Rectal smooth muscle tissue (tissue), 1 donor: ENCODE measurements at regions not wholly inside any gene's neighbourhood (a gene's known extent, or its start where the extent isn't known, plus 50 kb on each side); places are given as distances from the start of the nearest gene placed in this dataset.

Source experiments
- H3K27ac ChIP-seq: one replicate; pipeline ENCODE4 v1.7.0; 2013; ENCODE audit warnings: low read depth, low read length, inconsistent platforms
- H3K27me3 ChIP-seq: one replicate; pipeline ENCODE4 v1.7.0; 2013; ENCODE audit warnings: low read length; ENCODE audit not compliant: control insufficient read depth, insufficient read depth
- H3K36me3 ChIP-seq: one replicate; pipeline ENCODE4 v1.7.0; 2013; ENCODE audit warnings: low read length; ENCODE audit not compliant: control insufficient read depth, insufficient read depth
- H3K4me1 ChIP-seq: one replicate; pipeline ENCODE4 v1.7.0; 2013; ENCODE audit warnings: low read length; ENCODE audit not compliant: control insufficient read depth, insufficient read depth
- H3K4me3 ChIP-seq: one replicate; pipeline ENCODE4 v1.7.0; 2013; ENCODE audit warnings: low read length
- H3K9ac ChIP-seq: one replicate; pipeline ENCODE4 v1.7.0; 2013; ENCODE audit warnings: low read length

GRCh38 chr20:40813029-40813431 is 124.0 kb upstream of the MAFB start:
- no peaks in the 10 kb centered on the region for H3K27me3 ChIP-seq
- no peak overlapping the region for H3K4me3 ChIP-seq
- no peak overlapping the region for H3K9ac ChIP-seq
- H3K27ac ChIP-seq = no peak overlapping the region
- no peaks in the 10 kb centered on the region for H3K36me3 ChIP-seq
- no peaks in the 10 kb centered on the region for H3K4me1 ChIP-seq

- Histone ChIP-seq H3K36me3 (no peaks in the 10 kb centered on the region), H3K27ac (no peak overlapping the region), H3K27me3 (no peaks in the 10 kb centered on the region), H3K4me1 (no peaks in the 10 kb centered on the region), H3K9ac (no peak overlapping the region), H3K4me3 (no peak overlapping the region)
Measured at GRCh38 chr20:40813708-40814630, 124.9 kb upstream of the MAFB start.

- H3K4me1 ChIP-seq = no peaks in the 10 kb centered on the region
- H3K27ac ChIP-seq = no peak overlapping the region
- H3K27me3 ChIP-seq = no peaks in the 10 kb centered on the region
- H3K9ac ChIP-seq = no peak overlapping the region
- H3K4me3 ChIP-seq = no peak overlapping the region
- no peaks in the 10 kb centered on the region for H3K36me3 ChIP-seq
Measured at GRCh38 chr20:40814631-40814960, 125.6 kb upstream of the MAFB start.

GRCh38 chr20:40815156-40816038 is 126.4 kb upstream of the MAFB start:
- no peak overlapping the region for H3K9ac ChIP-seq
- H3K36me3 ChIP-seq = no peaks in the 10 kb centered on the region
- H3K4me1 ChIP-seq = no peaks in the 10 kb centered on the region
- H3K27me3 ChIP-seq = no peaks in the 10 kb centered on the region
- no peak overlapping the region for H3K27ac ChIP-seq
- H3K4me3 ChIP-seq = no peak overlapping the region

GRCh38 chr20:40816039-40816352 is 127.0 kb upstream of the MAFB start:
- no peak overlapping the region for H3K4me3 ChIP-seq
- no peaks in the 10 kb centered on the region for H3K4me1 ChIP-seq
- H3K36me3 ChIP-seq = no peaks in the 10 kb centered on the region
- H3K27ac ChIP-seq = no peak overlapping the region
- no peak overlapping the region for H3K9ac ChIP-seq
- H3K27me3 ChIP-seq = no peaks in the 10 kb centered on the region

GRCh38 chr20:40821429-40821828 is 132.4 kb upstream of the MAFB start:
- H3K4me3 ChIP-seq = no peak overlapping the region
- H3K36me3 ChIP-seq = no peaks in the 10 kb centered on the region
- no peak overlapping the region for H3K27ac ChIP-seq
- no peaks in the 10 kb centered on the region for H3K27me3 ChIP-seq
- no peaks in the 10 kb centered on the region for H3K4me1 ChIP-seq
- no peak overlapping the region for H3K9ac ChIP-seq

GRCh38 chr20:40826699-40827098 is 137.7 kb upstream of the MAFB start:
- Histone ChIP-seq H3K4me1 (no peaks in the 10 kb centered on the region), H3K4me3 (no peak overlapping the region), H3K9ac (no peak overlapping the region), H3K27me3 (no peaks in the 10 kb centered on the region), H3K36me3 (no peaks in the 10 kb centered on the region), H3K27ac (no peak overlapping the region)

- no peak overlapping the region for H3K4me3 ChIP-seq
- no peaks in the 10 kb centered on the region for H3K36me3 ChIP-seq
- no peaks in the 10 kb centered on the region for H3K27me3 ChIP-seq
- H3K9ac ChIP-seq = no peak overlapping the region
- no peaks in the 10 kb centered on the region for H3K4me1 ChIP-seq
- H3K27ac ChIP-seq = no peak overlapping the region
Measured at GRCh38 chr20:40835321-40835720, 146.3 kb upstream of the MAFB start.

- no peaks in the 10 kb centered on the region for H3K36me3 ChIP-seq
- no peaks in the 10 kb centered on the region for H3K4me1 ChIP-seq
- H3K27ac ChIP-seq = no peak overlapping the region
- H3K9ac ChIP-seq = no peak overlapping the region
- no peak overlapping the region for H3K4me3 ChIP-seq
- H3K27me3 ChIP-seq = no peaks in the 10 kb centered on the region
Measured at GRCh38 chr20:40838509-40838908, 149.5 kb upstream of the MAFB start.

- no peak overlapping the region for H3K9ac ChIP-seq
- H3K27me3 ChIP-seq = no peaks in the 10 kb centered on the region
- H3K4me1 ChIP-seq = no peaks in the 10 kb centered on the region
- H3K36me3 ChIP-seq = no peaks in the 10 kb centered on the region
- H3K4me3 ChIP-seq = no peak overlapping the region
- H3K27ac ChIP-seq = no peak overlapping the region
Measured at GRCh38 chr20:40843251-40843650, 154.2 kb upstream of the MAFB start.

GRCh38 chr20:40844332-40844731 is 155.3 kb upstream of the MAFB start:
- H3K4me1 ChIP-seq = no peaks in the 10 kb centered on the region
- no peaks in the 10 kb centered on the region for H3K27me3 ChIP-seq
- no peak overlapping the region for H3K9ac ChIP-seq
- H3K4me3 ChIP-seq = no peak overlapping the region
- no peak overlapping the region for H3K27ac ChIP-seq
- H3K36me3 ChIP-seq = no peaks in the 10 kb centered on the region

- Histone ChIP-seq H3K4me1 (no peaks in the 10 kb centered on the region), H3K36me3 (no peaks in the 10 kb centered on the region), H3K27me3 (no peaks in the 10 kb centered on the region), H3K9ac (no peak overlapping the region), H3K4me3 (no peak overlapping the region), H3K27ac (no peak overlapping the region)
Measured at GRCh38 chr20:40848096-40848495, 159.1 kb upstream of the MAFB start.
